PC-9 (cell line): ENCODE measurements at regions not wholly inside any gene's neighbourhood (a gene's known extent, or its start where the extent isn't known, plus 50 kb on each side); places are given as distances from the start of the nearest gene placed in this dataset.

Source experiments
- BruUV-seq: library from RNA; stranded (reverse); fragments of 400-500 nt; replicated peaks from 2 replicates; lab custom pipeline; 2021; lab: Mats Ljungman, UMichigan
- CTCF ChIA-PET: fragments of 300-600 bp; sonication (Branson Sonifier 250); formaldehyde crosslinking; loops from one replicate; lab custom pipeline; 2022; ENCODE audit warnings: antibody characterized with exemption; lab: Charles Lee
- POLR2A ChIA-PET: fragments of 300-600 bp; sonication (Branson Sonifier 250); formaldehyde crosslinking; loops from one replicate; lab custom pipeline; 2022; ENCODE audit warnings: antibody characterized with exemption; ENCODE audit not compliant: unreplicated experiment; lab: Charles Lee
- DNase-seq, 2 experiments: peaks; one replicate each; pipeline versions ENCODE4 v3.0.0 to v3.0.0-alpha.2; 2015 to 2022; ENCODE audit warnings: mixed read lengths in 1 of 2
- H2AFZ ChIP-seq: fragments of 200-600 bp; sonication (generic); 2 replicates; pipeline ENCODE4 v1.8.1; 2017; ENCODE audit warnings: antibody characterized with exemption
- H3F3A ChIP-seq: fragments of 200-600 bp; sonication (generic); 2 replicates; pipeline ENCODE4 v1.8.1; 2017; ENCODE audit warnings: antibody characterized with exemption, mild to moderate bottlenecking, low read depth; ENCODE audit not compliant: insufficient read depth
- H3K27ac ChIP-seq: fragments of 200-600 bp; sonication (generic); 2 replicates; pipeline ENCODE4 v1.6.1; 2016; ENCODE audit warnings: mixed run types
- H3K27me3 ChIP-seq: fragments of 200-600 bp; sonication (generic); 2 replicates; pipeline ENCODE4 v1.6.1; 2016; ENCODE audit warnings: low read depth, mixed run types; ENCODE audit not compliant: insufficient read depth
- H3K36me3 ChIP-seq: fragments of 200-600 bp; sonication (generic); 2 replicates; pipeline ENCODE4 v1.6.1; 2016; ENCODE audit warnings: low read depth, mixed run types
- H3K4me1 ChIP-seq: fragments of 200-600 bp; sonication (generic); replicated peaks from 2 replicates; pipeline ENCODE4 v1.6.1; 2016; ENCODE audit warnings: mixed run types; ENCODE audit not compliant: insufficient read depth
- H3K4me2 ChIP-seq: fragments of 200-600 bp; sonication (generic); 2 replicates; pipeline ENCODE4 v1.6.1; 2017; ENCODE audit warnings: mixed run types
- H3K4me3 ChIP-seq: fragments of 200-600 bp; sonication (generic); 2 replicates; pipeline ENCODE4 v1.6.1; 2016; ENCODE audit warnings: mixed run types
- H3K79me2 ChIP-seq: fragments of 200-600 bp; sonication (generic); 2 replicates; pipeline ENCODE4 v1.6.1; 2017; ENCODE audit warnings: low read depth, mixed run types
- H3K9me2 ChIP-seq: fragments of 200-600 bp; sonication (generic); 2 replicates; pipeline ENCODE4 v1.8.1; 2017; ENCODE audit warnings: mild to moderate bottlenecking; ENCODE audit not compliant: insufficient read depth
- H3K9me3 ChIP-seq: fragments of 200-600 bp; sonication (generic); 2 replicates; pipeline ENCODE4 v1.8.1; 2016; ENCODE audit warnings: low read depth; ENCODE audit not compliant: insufficient read depth
- H4K20me1 ChIP-seq: fragments of 200-600 bp; sonication (generic); 2 replicates; pipeline ENCODE4 v1.8.1; 2017; ENCODE audit not compliant: insufficient read depth
- CTCF ChIP-seq: fragments of 200-600 bp; sonication (generic); conservative IDR thresholded peaks from 2 replicates; pipeline ENCODE4 v1.6.1; 2017; ENCODE audit warnings: mixed run types, antibody characterized with exemption, mild to moderate bottlenecking, moderate library complexity
- EZH2 ChIP-seq: fragments of 200-600 bp; sonication (generic); IDR thresholded peaks from 2 replicates; pipeline ENCODE4 v1.8.0; 2017; ENCODE audit warnings: antibody characterized with exemption, low read depth
- intact Hi-C: fragments of 100-400 bp; cut with micrococcal nuclease; formaldehyde crosslinking; loops from one replicate; pipeline ENCODE4 v1.10.0; 2022; ENCODE audit not compliant: unreplicated experiment

GRCh38 chr1:199174336-199174735, 535.5 kb downstream of the PTPRC start:
- Histone ChIP-seq H3K9me2 (no peaks in the 10 kb centered on the region; the same call in 1 of the 2 replicates), H3K27ac (no peak overlapping the region), H3F3A (no peaks in the 10 kb centered on the region), H3K4me3 (no peak overlapping the region), H3K36me3 (no peaks in the 10 kb centered on the region), H3K27me3 (no peaks in the 10 kb centered on the region), H4K20me1 (no peaks in the 10 kb centered on the region), H3K9me3 (no peaks in the 10 kb centered on the region), H3K4me1 (no peaks in the 10 kb centered on the region), H2AFZ (0 out of 2 replicates have a peak overlapping the region, but pooled peaks have one; percentile 8), H3K4me2 (no peak overlapping the region), H3K79me2 (no peaks in the 10 kb centered on the region)
- ChIA-PET CTCF (no interaction called here), POLR2A (interaction anchor here (0.6 kb wide), 1 partner anchor 1836 kb away, joined by 4 read pairs; no protein-coding TSS in a partner anchor)
- TF ChIP-seq EZH2 = no peak
- no peak for TF ChIP-seq CTCF
- DNase-seq = no peak
- intact Hi-C loops = loop anchor here (10.0 kb wide), 1 partner anchor 200 kb away; no protein-coding TSS in a partner anchor
- BruUV-seq = no TSS peak

DNA sequence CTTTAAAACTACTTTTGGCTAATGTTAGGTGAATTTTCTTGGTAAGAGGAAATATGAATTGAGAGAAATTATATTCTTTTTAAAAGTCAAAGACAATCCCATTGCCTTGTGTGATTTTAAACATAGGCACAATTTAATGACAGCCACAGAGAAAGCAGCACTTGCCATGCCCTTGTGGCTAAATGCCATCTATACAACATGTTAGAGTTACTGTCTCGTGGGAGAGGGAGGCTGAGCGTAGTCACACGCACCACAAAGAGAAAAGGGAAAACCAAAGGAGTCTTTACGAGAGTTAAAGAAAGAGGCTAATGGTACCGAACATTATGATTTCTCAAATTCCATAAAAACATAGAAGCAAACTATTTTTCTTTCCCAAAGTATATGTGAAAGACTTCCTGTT, 537.9 kb downstream of the PTPRC start:
- H3F3A ChIP-seq = no peaks in the 10 kb centered on the region
- no TSS peak for BruUV-seq
- no peak overlapping the region for H2AFZ ChIP-seq
- DNase-seq = no peak
- H3K27me3 ChIP-seq = no peaks in the 10 kb centered on the region
- no peak overlapping the region for H3K4me3 ChIP-seq
- H3K4me2 ChIP-seq = no peak overlapping the region
- intact Hi-C loops = loop anchor here (10.0 kb wide), 1 partner anchor 198 kb away; no protein-coding TSS in a partner anchor
- no peaks in the 10 kb centered on the region for H3K9me3 ChIP-seq
- no peaks in the 10 kb centered on the region for H3K4me1 ChIP-seq
- H3K27ac ChIP-seq = no peak overlapping the region
- CTCF ChIA-PET = no interaction called here
- POLR2A ChIA-PET = no interaction called here
- TF ChIP-seq CTCF (no peak), EZH2 (no peak)
- no peaks in the 10 kb centered on the region for H3K36me3 ChIP-seq
- no peaks in the 10 kb centered on the region for H4K20me1 ChIP-seq
- no peaks in the 10 kb centered on the region for H3K79me2 ChIP-seq
- H3K9me2 ChIP-seq = no peaks in the 10 kb centered on the region; the same call in 1 of the 2 replicates

DNA sequence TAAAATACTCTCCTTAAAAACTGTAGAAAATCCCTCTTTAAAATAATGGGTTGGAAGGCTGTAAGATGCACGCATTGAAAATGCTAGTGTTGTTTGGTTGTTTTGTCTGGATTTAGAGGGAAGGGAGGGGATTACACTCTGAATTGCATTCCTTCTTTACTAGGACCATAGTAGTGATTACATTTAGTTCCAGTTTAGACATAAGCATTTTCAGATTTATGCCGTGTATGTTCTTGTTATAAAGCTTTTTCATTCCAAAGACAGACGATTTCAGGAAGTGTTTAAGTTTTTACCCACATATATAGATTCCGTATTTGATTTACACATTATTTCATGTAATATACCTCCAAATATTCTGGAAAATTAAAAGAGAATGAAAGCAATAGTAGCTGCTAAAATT, 538.4 kb downstream of the PTPRC start:
- BruUV-seq = no TSS peak
- H4K20me1 ChIP-seq = no peaks in the 10 kb centered on the region
- H3K27ac ChIP-seq = no peak overlapping the region
- CTCF ChIA-PET = no interaction called here
- H3K9me3 ChIP-seq = no peaks in the 10 kb centered on the region
- no peaks in the 10 kb centered on the region; the same call in 1 of the 2 replicates for H3K9me2 ChIP-seq
- H3K27me3 ChIP-seq = no peaks in the 10 kb centered on the region
- H3K4me1 ChIP-seq = no peaks in the 10 kb centered on the region
- DNase-seq = no peak
- intact Hi-C loops = loop anchor here (10.0 kb wide), 1 partner anchor 198 kb away; no protein-coding TSS in a partner anchor
- TF ChIP-seq CTCF (no peak), EZH2 (no peak)
- no peaks in the 10 kb centered on the region for H3F3A ChIP-seq
- H3K36me3 ChIP-seq = no peaks in the 10 kb centered on the region
- H3K4me2 ChIP-seq = no peak overlapping the region
- POLR2A ChIA-PET = no interaction called here
- no peak overlapping the region for H3K4me3 ChIP-seq
- no peak overlapping the region for H2AFZ ChIP-seq
- H3K79me2 ChIP-seq = no peaks in the 10 kb centered on the region
